ENCODE measurements at regions not wholly inside any gene's neighbourhood (a gene's known extent, or its start where the extent isn't known, plus 50 kb on each side); places are given as distances from the start of the nearest gene placed in this dataset.

DNA sequence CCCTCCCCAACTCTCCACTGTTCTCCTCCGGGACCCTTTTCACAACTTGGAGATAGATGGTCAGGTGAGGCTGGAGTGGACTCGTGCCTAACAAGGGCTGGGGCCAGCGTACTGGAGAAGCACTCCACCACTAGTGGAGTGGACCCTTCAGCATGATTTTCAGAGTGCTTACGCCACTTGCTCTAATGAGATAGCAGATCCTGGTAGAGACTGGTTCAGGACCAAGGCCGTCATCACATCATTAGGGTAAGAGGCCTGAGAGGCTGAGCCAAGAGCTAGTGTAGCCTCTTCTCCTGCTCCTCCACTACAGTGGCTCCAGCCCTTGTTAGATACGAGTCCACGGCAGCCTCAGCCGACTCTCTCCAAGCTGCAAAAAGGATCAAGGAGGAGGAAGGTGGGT, 66.9 kb upstream of the NTRK3 start:
- no peak overlapping the region for H3K27ac Mint-ChIP-seq
- H3K4me1 Mint-ChIP-seq = no peaks in the 10 kb centered on the region
- peaks cover 12% of the 10 kb centered on the region for H3K9me3 Mint-ChIP-seq
- H3K27me3 Mint-ChIP-seq (ENCODE audit: low read depth) = peaks cover 16% of the 10 kb centered on the region
- TF ChIP-seq, protein P1, sequence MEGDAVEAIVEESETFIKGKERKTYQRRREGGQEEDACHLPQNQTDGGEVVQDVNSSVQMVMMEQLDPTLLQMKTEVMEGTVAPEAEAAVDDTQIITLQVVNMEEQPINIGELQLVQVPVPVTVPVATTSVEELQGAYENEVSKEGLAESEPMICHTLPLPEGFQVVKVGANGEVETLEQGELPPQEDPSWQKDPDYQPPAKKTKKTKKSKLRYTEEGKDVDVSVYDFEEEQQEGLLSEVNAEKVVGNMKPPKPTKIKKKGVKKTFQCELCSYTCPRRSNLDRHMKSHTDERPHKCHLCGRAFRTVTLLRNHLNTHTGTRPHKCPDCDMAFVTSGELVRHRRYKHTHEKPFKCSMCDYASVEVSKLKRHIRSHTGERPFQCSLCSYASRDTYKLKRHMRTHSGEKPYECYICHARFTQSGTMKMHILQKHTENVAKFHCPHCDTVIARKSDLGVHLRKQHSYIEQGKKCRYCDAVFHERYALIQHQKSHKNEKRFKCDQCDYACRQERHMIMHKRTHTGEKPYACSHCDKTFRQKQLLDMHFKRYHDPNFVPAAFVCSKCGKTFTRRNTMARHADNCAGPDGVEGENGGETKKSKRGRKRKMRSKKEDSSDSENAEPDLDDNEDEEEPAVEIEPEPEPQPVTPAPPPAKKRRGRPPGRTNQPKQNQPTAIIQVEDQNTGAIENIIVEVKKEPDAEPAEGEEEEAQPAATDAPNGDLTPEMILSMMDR (IDR thresholded peaks at IDR 0.05; ENCODE audit: unreplicated experiment in 3 of 3) = no peak
- H3K36me3 Mint-ChIP-seq (ENCODE audit: low read depth) = no peaks in the 10 kb centered on the region
- H3K4me3 Mint-ChIP-seq = no peak overlapping the region

DNA sequence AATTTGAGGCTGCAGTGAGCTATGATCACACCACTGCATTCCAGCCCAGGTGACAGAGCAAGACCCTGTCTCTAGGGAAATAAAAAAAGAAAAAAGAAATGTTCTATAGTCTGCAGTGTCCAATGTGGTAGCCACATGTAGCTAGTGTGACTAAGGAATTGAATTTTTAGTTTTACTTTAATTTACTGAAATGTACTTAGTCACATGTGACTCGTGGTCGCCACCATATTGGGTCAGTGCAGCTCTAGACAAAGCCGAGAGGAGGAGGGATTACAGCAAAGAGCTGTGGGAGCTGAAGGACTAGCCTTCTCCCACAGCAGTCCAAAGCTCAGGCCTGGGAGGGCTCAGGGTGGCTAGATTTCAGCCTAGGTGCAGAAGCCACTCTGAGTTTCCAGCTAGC, 65.9 kb upstream of the NTRK3 start:
- Mint-ChIP-seq H3K4me3 (no peak overlapping the region), H3K27me3 (ENCODE audit: low read depth) (peaks cover 18% of the 10 kb centered on the region), H3K9me3 (peaks cover 12% of the 10 kb centered on the region), H3K36me3 (ENCODE audit: low read depth) (no peaks in the 10 kb centered on the region), H3K4me1 (no peaks in the 10 kb centered on the region), H3K27ac (no peak overlapping the region)
- TF ChIP-seq, protein P1 (IDR thresholded peaks at IDR 0.05; ENCODE audit: unreplicated experiment in 3 of 3) = no peak

DNA sequence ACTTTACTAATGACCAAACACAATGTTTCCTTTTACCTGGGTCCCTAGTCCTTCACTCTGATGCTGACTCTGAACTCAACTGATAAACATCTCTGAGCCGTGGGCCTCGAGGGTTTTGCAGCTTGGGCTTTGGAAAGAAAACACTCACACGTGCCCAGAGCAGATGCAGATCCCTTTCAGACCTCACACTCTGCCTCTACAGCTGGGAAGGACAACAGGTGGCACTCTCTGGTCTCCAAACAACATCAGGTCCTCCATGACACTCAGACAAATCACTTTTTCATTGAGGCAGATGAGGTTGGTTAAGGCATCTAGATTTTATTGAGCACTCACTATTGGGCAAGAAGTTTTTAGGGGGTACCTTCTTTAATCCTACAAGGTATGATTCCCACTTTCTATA, 64.7 kb upstream of the NTRK3 start:
- H3K36me3 Mint-ChIP-seq (ENCODE audit: low read depth) = no peaks in the 10 kb centered on the region
- H3K27me3 Mint-ChIP-seq (ENCODE audit: low read depth) = peaks cover 18% of the 10 kb centered on the region
- TF ChIP-seq, protein P1 (IDR thresholded peaks at IDR 0.05; ENCODE audit: unreplicated experiment in 3 of 3) = no peak
- no peak overlapping the region for H3K4me3 Mint-ChIP-seq
- H3K9me3 Mint-ChIP-seq = peaks cover 12% of the 10 kb centered on the region
- no peaks in the 10 kb centered on the region for H3K4me1 Mint-ChIP-seq
- no peak overlapping the region for H3K27ac Mint-ChIP-seq

- H3K27ac Mint-ChIP-seq = no peak overlapping the region
- no peak overlapping the region for H3K4me3 Mint-ChIP-seq
- no peaks in the 10 kb centered on the region for H3K4me1 Mint-ChIP-seq
- TF ChIP-seq, protein P1 (IDR thresholded peaks at IDR 0.05; ENCODE audit: unreplicated experiment in 3 of 3) = no peak
- H3K36me3 Mint-ChIP-seq (ENCODE audit: low read depth) = no peaks in the 10 kb centered on the region
- H3K27me3 Mint-ChIP-seq (ENCODE audit: low read depth) = peaks cover 40% of the 10 kb centered on the region
- peaks cover 22% of the 10 kb centered on the region for H3K9me3 Mint-ChIP-seq
These were observed 60.0 kb upstream of the NTRK3 start for GRCh38 chr15:88316586-88316985.

DNA sequence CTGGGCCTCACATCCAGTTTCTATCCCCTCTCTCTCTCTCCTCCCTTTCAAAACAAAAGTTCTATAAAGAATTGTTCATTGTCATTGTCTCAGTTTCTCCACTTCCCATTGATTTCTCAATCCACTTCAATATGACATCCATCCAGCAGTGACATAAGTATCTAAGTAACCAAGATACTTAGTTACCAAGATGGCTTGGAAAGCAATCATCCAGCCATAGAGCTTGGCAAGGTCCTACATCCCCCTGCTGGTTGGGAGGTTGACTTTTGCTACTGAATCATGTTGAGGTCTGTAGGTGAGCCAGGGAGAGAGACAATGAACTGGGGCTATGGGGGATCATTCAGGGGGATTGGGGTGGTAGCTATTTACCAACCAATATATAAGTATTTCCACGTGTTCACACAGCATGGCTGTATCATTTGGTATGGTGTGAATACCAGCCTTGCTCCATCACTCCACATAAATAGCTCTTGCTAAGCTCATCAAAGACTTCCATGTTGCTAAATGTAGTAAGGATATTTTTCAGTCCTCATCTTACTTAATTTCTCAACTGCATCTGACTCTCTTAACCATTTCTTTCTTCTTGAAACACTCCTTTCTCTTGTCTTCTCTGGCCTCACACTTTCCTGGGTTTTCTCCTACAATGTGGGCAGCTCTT, 58.8 kb upstream of the NTRK3 start:
- Mint-ChIP-seq H3K9me3 (peaks cover 14% of the 10 kb centered on the region), H3K27me3 (ENCODE audit: low read depth) (peaks cover 38% of the 10 kb centered on the region), H3K4me1 (no peaks in the 10 kb centered on the region), H3K4me3 (no peak overlapping the region), H3K36me3 (ENCODE audit: low read depth) (no peaks in the 10 kb centered on the region), H3K27ac (no peak overlapping the region)
- TF ChIP-seq, protein P1 (IDR thresholded peaks at IDR 0.05; ENCODE audit: unreplicated experiment in 3 of 3) = no peak

DNA sequence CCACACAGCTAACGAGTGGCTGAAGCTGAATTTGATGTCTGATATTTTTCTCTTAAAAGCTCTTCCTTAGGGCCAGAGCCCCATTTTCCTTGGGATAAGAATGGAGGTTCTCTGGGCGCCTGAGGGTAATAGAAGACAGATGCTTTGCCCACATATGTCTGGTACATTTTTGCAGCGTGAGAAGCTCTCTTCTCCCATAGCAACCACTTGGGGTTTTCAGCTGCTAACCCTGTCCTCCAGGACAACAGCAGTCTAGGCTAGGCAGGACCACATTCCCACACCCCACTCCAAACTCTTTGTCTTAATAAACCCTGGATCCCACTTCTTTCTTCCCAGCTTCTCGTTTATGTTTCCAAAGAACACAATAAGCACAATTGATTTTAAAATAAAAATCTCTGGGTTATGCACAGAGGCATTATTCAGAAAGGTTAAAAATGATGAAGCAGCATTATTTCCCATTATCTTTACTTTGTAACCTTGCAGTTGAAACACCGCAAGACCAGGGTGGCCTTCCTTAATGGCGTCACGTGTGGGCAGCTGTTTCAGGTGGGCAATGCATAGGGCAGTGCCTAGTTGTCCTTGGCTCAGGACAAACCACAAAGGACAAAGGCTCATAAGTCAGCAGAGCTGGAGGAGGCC, 56.5 kb upstream of the NTRK3 start:
- TF ChIP-seq, protein P1 (IDR thresholded peaks at IDR 0.05; ENCODE audit: unreplicated experiment in 3 of 3) = no peak
- no peaks in the 10 kb centered on the region for H3K36me3 Mint-ChIP-seq (ENCODE audit: low read depth)
- no peak overlapping the region for H3K4me3 Mint-ChIP-seq
- peaks cover 38% of the 10 kb centered on the region for H3K27me3 Mint-ChIP-seq (ENCODE audit: low read depth)
- H3K9me3 Mint-ChIP-seq = peaks cover 10% of the 10 kb centered on the region
- H3K27ac Mint-ChIP-seq = no peak overlapping the region
- H3K4me1 Mint-ChIP-seq = no peaks in the 10 kb centered on the region

Data from nephron (organoid).